ENCODE measurements at regions not wholly inside any gene's neighbourhood (a gene's known extent, or its start where the extent isn't known, plus 50 kb on each side); places are given as distances from the start of the nearest gene placed in this dataset.

- DNase-seq (ENCODE audit: low read depth): peak; percentile 57
Measured at GRCh38 chr20:39874049-39874893, 814.8 kb downstream of the MAFB start.

GRCh38 chr20:39873286-39873685 is 815.8 kb downstream of the MAFB start:
- no peak for DNase-seq (ENCODE audit: low read depth)

- DNase-seq (ENCODE audit: low read depth): no peak
Measured at GRCh38 chr20:39871013-39871412, 818.0 kb downstream of the MAFB start.

- DNase-seq (ENCODE audit: low read depth): no peak
Measured at GRCh38 chr20:39865446-39865845, 823.6 kb downstream of the MAFB start.

GRCh38 chr20:39862470-39862891 is 826.6 kb downstream of the MAFB start:
- no peak for DNase-seq (ENCODE audit: low read depth)

GRCh38 chr20:39861381-39861780 is 827.7 kb downstream of the MAFB start:
- DNase-seq (ENCODE audit: low read depth): no peak

GRCh38 chr20:39857835-39858234 is 831.2 kb downstream of the MAFB start:
- DNase-seq (ENCODE audit: low read depth): no peak

- no peak for DNase-seq (ENCODE audit: low read depth)
Measured at GRCh38 chr20:39857187-39857586, 831.8 kb downstream of the MAFB start.

GRCh38 chr20:39855799-39856198 is 833.2 kb downstream of the MAFB start:
- no peak for DNase-seq (ENCODE audit: low read depth)

- no peak for DNase-seq (ENCODE audit: low read depth)
Measured at GRCh38 chr20:39855056-39855455, 834.0 kb downstream of the MAFB start.

GRCh38 chr20:39853636-39854035 is 835.4 kb downstream of the MAFB start:
- DNase-seq (ENCODE audit: low read depth): peak; percentile 59

- DNase-seq (ENCODE audit: low read depth): no peak
Measured at GRCh38 chr20:39853050-39853449, 836.0 kb downstream of the MAFB start.

- peak; percentile 40 for DNase-seq (ENCODE audit: low read depth)
Measured at GRCh38 chr20:39851459-39851858, 837.6 kb downstream of the MAFB start.

GRCh38 chr20:39850821-39851330 is 838.2 kb downstream of the MAFB start:
- DNase-seq (ENCODE audit: low read depth): no peak

- DNase-seq (ENCODE audit: low read depth): no peak
Measured at GRCh38 chr20:39850246-39850645, 838.8 kb downstream of the MAFB start.

- DNase-seq (ENCODE audit: low read depth): peak; percentile 94
Measured at GRCh38 chr20:39849664-39850063, 839.4 kb downstream of the MAFB start.

- DNase-seq (ENCODE audit: low read depth): no peak
Measured at GRCh38 chr20:39849171-39849570, 839.9 kb downstream of the MAFB start.

GRCh38 chr20:39839399-39840119 is 849.5 kb downstream of the MAFB start:
- no peak for DNase-seq (ENCODE audit: low read depth)

- DNase-seq (ENCODE audit: low read depth): no peak
Measured at GRCh38 chr20:39837561-39837960, 851.5 kb downstream of the MAFB start.

- DNase-seq (ENCODE audit: low read depth): no peak
Measured at GRCh38 chr20:39835130-39835842, 853.8 kb downstream of the MAFB start.

- DNase-seq (ENCODE audit: low read depth): no peak
Measured at GRCh38 chr20:39830903-39831302, 858.1 kb downstream of the MAFB start.

GRCh38 chr20:39829661-39830060 is 859.4 kb downstream of the MAFB start:
- no peak for DNase-seq (ENCODE audit: low read depth)

Data from stromal cell of bone marrow (primary cell).